CD4-positive, alpha-beta T cell treated with Interleukin-15 for 4 hours (primary cell): ENCODE measurements at regions not wholly inside any gene's neighbourhood (a gene's known extent, or its start where the extent isn't known, plus 50 kb on each side); places are given as distances from the start of the nearest gene placed in this dataset.
"Not testable (repeated sequence)": the region's sequence is repeated elsewhere in the genome, so short reads cannot be mapped to it uniquely, and the experiment has no call there.

Experiments used
- DNase-seq: peaks from one replicate; pipeline ENCODE4 v3.0.0-alpha.2; 2020; ENCODE audit warnings: low spot score

GRCh38 chr6:113205553-113205952 is 651.6 kb upstream of the MARCKS start:
- DNase-seq, result no peak

- no peak for DNase-seq
Measured at GRCh38 chr6:113208726-113209125, 648.4 kb upstream of the MARCKS start.

- DNase-seq, result no peak
Measured at GRCh38 chr6:113209315-113209714, 647.8 kb upstream of the MARCKS start.

DNA sequence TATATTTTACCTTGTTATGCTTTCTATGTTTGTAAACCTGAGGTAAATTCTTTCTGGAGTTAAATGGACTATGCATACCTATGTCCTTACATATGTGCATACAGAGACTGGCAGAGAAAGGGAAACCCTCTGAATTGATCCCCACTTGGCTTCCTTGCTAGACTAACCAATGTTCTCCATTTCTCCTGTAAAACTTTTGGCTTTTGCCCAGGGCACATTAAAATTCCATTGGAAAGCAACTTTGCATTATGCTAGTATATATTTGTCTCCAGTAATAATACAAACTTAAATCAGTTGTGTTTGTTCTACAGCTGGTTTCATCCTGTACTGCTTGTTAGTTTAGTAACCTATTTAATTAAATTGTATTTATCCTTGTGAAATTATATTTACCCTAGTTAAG is 646.0 kb upstream of the MARCKS start:
- DNase-seq, result no peak

- no peak for DNase-seq
Measured at GRCh38 chr6:113219783-113220182, 637.4 kb upstream of the MARCKS start.

DNA sequence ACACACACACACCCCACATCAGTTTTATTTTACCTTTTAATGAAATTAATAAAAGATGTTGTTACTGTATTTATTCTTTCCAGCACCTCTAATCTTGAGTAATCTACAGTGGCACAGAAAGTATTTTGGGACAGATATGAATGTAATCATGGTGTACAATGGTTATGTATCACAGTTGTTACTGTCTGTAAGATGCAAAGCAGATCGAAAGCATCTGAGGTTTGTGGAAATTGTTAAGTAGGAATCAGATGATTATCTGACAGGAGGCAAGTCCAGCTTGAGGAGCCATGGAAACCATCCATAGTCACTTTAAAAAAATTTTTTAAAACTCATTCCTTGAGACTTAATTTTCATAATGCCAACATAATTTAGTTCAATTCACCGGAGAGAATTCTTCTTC is 636.3 kb upstream of the MARCKS start:
- DNase-seq, result no peak

DNA sequence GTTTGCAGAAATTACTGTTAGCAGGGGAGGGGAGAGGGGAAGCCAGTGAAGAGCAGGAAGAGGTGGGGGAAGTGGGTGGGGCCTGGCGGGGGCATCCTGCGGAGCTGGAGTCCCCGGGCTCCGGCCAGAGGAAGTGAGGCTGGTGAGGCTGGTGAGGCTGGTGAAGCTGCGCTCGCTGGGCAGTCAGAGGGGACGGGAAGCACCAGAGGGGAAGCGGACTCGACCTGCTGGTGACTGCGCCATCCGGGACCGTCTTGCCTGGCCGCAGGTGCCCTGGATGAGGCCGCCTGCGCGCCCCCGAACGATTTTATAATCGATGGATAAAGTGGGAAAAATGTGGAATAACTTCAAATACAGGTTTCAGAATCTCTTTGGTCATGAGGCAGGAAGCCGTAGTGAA is 635.3 kb upstream of the MARCKS start:
- no peak for DNase-seq

DNA sequence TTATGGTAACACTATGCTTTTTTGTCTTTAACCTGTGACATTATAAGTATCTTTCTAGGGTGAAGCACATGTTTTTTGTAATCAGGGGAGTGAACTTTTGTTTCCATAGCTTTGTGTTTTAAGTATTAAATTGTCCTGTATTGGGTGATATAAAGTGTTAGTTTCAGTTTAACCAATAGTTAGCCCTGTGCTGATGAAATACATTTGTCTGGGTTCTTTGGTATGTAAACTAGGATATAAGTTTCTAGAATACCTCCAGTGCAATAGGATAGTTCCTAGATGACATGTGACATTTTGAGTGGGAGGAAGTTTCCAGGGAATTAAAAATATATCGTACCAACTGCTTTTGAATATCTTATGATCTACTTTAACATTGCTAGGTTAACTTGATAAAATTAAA is 611.0 kb upstream of the MARCKS start:
- no peak for DNase-seq

GRCh38 chr6:113248532-113248931 is 608.6 kb upstream of the MARCKS start:
- DNase-seq, result no peak

- not testable (repeated sequence) for DNase-seq
Measured at GRCh38 chr6:113254194-113254593, 603.0 kb upstream of the MARCKS start.

DNA sequence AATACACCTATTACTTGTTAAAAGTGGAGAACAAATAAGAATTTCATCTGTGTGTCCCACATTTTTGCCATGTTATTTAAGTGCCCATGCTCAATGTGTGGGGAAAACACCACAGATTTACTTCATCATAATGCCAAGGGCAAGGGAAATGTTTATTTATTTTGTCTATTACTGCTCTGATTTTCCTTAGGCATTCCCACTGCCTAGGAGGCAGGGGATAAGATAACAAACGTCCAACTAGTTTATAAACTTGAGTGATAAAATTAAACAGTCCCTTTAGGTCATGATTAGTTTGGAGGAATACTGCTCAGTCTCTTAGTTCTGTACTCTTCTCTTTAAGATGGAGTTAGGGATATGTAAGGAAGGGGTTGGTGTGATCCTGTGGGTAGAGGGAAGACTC is 598.4 kb upstream of the MARCKS start:
- DNase-seq, result no peak

DNA sequence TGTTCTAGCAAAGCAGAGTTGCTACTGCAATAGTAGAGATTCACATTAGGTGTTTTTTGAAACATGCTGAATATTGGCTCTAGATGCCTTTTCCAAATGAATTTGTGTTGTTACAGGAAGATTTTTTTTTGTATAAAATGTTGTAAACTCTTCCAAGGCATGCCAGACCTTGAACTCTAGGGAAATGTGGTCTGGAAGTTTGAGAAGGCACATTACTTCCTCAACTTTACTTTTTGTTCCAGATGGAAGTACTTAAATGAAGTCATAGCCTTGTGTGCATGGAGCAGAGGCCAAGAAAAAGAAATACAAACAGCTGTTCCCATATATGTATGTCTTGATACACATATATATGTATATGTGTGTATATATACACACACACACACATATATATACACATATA is 585.7 kb upstream of the MARCKS start:
- DNase-seq, result no peak

GRCh38 chr6:113276601-113277000 is 580.5 kb upstream of the MARCKS start:
- DNase-seq, result no peak

DNA sequence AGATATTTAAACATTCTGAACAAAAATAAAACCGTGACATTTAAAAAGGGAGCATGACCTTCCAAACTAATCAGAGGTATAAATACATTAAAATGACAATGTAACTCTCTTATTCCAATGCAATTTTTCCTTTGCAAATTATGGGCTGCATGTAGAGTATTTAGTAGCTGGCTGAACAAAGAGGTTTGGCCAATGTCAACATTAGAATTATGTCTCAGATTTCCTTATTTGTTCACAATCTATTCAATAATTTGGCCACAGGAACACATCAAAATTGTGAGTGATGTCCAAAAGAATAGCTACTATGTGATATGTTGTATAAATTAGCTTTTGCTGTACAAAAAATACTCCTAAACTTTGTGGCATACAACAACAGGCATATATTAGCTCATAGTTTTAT is 580.0 kb upstream of the MARCKS start:
- no peak for DNase-seq

- no peak for DNase-seq
Measured at GRCh38 chr6:113281014-113281413, 576.1 kb upstream of the MARCKS start.

DNA sequence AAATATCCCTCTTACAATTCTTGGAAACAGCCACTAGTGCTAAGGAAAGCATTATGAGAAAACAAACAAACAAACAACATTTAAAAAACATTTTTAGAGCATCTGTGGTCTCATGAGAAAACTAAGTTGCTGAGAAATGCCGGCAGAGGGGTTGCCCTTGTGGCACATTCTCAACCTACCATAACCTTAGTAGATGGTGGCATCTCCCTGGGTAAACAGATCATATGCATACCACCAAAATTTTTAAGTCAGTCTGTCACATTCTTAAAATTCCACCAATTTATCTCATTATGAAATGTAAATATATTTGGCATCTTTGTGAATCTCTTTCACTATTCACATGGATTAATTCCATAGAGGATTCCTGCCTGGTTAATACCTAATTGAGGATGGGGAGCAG is 575.7 kb upstream of the MARCKS start:
- no peak for DNase-seq

DNA sequence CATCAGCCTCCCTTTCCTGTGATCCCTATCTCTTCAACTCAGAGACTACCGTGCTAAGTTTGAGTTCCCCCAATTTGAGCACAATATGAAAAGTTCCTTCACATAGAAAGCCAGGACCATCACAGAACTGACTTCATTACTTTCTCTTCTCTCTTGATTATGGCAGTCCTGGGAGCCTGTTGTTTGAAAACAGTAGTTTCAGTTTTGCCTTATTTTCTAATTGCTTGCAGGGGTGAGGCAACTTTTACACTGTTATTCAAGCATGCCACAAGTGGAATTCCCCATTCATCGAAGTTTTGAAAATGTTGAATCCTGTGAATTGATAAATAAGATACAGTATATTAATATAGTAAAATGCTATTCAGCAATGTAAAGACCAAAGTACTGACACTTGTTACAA is 569.7 kb upstream of the MARCKS start:
- no peak for DNase-seq

DNA sequence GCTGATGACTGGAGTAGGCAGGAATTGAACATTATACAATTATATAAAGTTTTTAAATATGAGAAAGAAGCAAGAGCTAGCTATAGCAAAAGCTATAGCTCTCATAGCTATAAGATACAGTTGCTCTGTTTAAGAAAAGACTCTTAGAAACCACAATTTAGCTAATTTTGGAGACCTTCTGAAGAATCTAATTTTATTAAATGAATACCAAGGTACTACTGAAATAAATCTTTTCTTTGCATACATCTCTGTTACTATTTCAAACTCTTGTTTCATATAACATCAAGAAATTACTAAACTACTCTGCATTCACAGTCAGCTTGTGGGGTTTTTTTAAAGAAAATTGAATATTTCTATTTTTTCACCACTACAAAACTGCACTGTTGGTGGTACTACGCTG is 568.7 kb upstream of the MARCKS start:
- DNase-seq, result no peak

DNA sequence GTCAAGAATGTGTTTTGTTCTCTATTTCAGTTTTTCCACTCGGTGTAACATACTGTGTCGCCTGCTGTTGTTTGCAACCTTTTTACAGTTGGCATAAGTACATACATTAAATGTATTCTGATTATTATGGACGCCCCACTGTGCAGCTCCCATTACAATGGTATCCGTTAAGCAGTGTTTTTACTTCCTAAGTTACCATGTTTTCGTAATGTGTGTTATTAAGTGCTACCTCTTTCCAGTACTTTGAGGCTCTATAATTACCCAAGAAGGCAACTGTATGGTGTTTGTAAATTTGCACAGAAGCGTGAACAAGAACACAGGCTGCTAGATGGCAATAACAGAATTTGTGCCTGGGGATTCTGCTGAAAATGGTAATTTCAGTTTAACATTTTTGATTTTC is 568.0 kb upstream of the MARCKS start:
- no peak for DNase-seq

- DNase-seq, result no peak
Measured at GRCh38 chr6:113290684-113291083, 566.5 kb upstream of the MARCKS start.

DNA sequence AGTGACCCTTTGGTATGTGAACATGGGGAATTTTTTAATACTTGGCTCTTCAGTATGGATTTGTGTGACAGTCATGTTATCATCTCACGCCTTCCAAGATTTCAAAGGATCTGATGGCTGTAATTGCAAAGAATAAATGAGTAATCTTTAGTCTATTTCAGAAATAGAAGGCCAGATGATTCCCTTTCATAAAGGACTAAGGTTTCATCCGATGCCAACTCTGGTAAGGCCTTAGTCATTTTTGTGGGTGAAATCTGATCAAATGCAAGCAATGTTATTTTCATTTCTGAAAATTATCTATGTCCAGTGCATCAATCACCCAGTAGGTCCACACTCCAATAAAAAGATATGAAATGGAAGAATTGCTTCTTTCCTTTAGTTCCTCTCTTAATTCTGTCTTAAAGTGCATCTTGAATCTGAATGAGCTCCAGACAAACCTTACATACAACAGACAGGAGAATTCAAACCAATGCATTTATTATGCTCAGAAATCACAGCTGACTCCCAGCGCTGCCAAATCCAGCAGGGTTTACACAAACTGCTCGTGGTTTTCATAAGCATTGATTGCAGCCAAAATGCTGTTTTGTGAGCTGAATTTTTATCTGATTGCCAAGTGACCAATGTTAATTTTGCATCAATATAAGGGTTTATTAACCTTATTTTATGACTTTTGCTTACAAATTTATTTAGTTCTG is 565.2 kb upstream of the MARCKS start:
- DNase-seq, result no peak

GRCh38 chr6:113292646-113293422 is 564.3 kb upstream of the MARCKS start:
- DNase-seq, result no peak

DNA sequence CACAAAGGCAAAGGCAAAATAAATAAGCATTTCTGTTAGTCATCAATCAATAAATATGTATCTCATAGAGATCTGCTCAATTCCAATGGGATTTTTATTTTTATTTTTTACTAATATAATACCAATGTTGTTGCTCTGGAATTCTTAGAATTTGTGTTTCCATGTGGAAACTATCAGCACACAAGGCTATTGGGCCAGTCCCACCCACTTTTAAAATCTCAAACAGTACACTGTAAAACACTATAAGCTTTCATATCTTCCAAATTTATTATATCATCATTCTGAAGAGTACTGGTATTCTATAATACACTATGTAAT is 563.8 kb upstream of the MARCKS start:
- DNase-seq, result no peak

DNA sequence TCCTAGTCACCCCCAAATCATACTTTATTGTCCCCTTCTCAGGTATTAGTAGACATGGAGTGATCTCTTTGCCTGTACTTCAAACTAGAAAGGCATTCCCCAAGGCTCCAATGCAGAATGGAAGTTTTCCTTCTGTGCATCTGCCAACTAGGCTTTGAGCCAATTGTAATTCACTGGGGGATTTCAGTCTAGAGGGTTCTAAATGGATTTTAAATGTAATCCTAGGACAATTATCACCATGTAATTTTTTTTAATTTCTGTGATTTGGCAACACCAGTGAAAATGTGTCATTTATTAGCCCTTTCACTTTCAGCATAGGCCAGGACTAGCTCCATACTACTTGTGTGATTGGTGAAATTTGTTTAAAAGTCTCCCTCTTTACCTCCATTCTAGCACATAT is 557.6 kb upstream of the MARCKS start:
- DNase-seq, result no peak
